GM19438 (cell line): ENCODE measurements at regions not wholly inside any gene's neighbourhood (a gene's known extent, or its start where the extent isn't known, plus 50 kb on each side); places are given as distances from the start of the nearest gene placed in this dataset.
"Not testable (repeated sequence)": the region's sequence is repeated elsewhere in the genome, so short reads cannot be mapped to it uniquely, and the experiment has no call there.

Experiments used
- ATAC-seq: cut with Tn5 transposase; IDR thresholded peaks from one replicate; pipeline ENCODE4 v1.9.1; 2021; ENCODE audit warnings: low read depth; ENCODE audit not compliant: unreplicated experiment

DNA sequence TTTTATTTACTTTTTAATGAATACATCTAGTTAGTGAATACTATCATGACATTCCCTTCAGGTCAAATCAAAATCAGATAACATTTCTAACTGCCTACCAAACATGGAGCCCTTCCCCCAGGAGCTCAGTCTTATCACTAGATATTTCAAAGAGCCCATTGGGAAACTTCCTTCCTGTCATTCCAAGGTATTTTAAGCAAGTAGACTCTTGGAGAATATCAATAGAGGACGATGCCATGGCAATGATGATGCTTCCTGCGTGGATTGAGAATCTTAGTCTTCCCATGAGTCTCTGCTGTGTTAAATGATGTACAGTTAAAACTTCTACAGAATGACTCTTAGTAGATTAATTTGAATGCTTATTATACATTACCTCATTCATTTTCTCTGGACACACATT lies 384.9 kb downstream of the CENPW start:
- no peak for ATAC-seq

DNA sequence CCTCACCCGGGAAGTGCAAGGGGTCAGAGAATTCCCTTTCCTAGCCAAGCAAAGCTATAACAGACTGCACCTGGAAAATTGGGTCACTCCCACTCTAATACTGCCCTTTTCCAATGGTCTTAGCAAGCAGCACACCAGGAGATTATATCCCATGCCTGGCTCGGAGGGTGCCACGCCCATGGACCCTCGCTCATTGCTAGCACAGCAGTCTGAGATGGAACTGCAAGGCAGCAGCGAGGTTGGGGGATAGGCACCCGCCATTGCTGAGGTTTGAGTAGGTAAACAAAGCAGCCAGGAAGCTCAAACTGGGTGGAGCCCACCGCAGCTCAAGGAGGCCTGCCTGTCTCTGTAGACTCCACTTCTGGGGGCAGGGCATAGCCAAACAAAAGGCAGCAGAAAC lies 386.5 kb downstream of the CENPW start:
- not testable (repeated sequence) for ATAC-seq

DNA sequence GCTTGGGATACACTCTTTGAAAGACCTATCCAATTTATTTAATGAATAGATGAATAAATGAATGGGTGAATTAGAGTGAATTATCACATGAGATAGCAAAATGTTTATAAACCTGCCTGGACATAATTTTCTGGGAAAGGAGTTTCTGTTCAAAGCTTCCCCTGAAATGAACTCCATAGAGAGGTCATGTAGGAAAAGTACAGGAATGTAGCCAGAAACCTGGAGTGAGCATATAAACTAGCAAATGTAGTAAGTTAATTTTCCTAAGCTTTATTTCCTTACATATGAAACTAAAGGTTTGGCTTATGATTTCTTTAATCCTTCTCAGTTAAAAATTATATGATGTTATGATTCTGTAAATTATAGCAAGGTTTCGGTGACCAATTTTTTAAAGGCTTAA lies 380.3 kb upstream of the RSPO3 start:
- ATAC-seq: no peak

DNA sequence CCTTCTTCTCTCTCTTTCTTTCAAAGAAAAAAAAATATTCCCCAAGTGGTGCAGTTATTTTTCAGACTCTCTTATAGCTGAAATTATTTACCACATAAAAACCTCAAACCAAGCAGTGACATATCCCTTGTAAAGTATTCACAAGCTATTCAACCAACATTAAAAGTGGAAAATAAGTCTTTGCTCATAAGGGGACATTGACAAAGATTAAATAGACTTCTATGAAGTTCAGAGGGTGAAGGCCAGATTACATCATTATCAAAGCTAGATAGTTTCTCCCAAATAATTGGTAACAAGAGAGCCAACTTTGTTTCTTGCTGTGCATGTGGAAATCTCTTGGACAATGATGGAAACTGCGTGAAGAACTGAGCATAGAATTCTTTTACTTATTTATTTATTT lies 379.8 kb upstream of the RSPO3 start:
- ATAC-seq: no peak

DNA sequence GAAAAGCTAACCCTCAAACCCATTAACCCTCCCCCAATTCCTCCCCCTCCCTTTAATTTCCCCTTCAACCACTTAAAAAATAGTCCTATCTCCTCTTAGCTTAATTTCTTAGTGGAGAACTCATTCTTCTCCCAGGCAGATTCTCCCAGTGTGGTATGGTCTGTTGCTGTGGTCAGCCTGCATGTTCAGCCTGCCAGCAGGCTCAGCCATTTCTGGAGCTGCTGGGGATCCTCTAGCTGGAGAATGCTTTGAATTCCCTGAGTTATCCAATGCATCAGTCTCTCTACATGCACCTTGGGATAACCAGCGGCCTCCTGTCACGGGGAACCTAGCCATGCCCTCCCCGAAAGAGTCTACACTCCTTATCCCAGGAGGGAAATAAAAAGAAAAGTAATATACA lies 375.4 kb upstream of the RSPO3 start:
- no peak for ATAC-seq

DNA sequence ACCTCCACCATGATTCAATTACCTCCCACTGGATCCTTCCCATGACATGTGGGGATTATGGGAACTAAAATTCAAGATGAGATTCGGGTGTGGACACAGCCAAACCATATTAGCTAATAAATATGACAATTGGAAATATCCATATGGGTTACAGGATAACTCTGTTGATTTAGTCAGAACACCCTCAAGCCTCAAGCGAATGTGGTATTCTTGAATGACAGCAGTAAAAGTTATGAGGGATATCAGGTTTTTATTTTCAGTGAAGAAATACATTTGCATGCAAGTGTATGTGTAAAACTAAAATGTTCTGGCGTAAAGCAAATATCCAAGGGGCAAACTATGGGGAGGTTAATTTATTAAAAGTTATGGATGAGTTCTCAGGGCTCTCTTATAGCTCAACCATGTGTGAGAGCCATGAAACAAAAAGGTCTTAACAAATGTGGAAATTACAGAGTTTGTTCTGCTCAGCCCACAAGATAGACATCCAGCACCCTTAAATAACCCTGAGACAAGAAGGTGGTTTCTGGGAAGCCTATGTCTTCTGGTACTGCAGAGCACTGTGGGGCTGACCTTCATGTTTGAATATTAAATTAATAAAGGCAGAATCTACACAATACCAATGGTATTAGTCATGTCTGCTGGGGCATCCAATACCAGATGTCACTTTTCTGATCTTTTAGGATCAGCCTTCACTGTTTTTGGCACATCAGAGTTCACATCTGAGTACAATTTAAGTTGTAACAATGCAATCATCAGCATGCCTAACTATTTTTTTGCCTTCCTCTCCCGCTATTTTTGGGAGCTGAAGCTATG lies 370.5 kb upstream of the RSPO3 start:
- no peak for ATAC-seq

DNA sequence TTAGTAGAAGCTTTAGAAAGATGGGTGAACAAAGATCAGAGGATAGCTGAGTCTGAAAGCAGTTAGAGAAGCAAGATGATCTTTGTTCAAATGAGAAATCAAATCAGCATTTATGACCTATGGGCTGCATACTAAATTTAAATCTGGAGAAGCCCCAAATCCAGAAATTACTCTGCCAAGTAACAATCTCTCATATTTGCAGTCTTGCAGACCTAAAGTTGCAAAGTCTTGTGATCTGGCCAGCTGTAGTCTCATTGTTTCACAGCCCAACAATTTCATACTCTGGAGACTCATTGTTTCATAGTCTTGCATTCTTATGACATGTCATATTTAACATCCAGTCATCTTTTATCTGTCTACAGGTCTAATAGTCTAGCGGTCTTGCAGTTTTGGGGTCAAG lies 364.9 kb upstream of the RSPO3 start:
- ATAC-seq: no peak

DNA sequence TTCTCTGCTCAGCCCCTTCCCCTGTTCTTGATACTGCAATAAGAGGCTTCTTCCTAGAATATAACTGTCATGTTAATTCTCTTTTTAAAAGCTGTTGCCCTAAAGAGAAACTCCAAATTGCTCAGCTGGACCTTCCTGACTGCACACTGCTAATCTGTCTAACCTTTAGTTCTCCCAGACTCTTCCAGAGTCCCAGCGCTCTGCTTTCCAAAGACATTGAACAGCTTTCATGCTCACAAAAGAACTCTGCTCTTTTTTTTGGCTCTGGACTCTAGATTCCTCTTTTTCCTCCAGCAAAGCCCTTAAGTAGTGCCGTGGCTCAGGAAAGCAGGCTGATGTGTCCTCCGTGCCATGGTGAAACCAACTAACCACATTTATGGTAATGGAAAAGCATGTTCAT lies 356.6 kb upstream of the RSPO3 start:
- ATAC-seq: no peak

DNA sequence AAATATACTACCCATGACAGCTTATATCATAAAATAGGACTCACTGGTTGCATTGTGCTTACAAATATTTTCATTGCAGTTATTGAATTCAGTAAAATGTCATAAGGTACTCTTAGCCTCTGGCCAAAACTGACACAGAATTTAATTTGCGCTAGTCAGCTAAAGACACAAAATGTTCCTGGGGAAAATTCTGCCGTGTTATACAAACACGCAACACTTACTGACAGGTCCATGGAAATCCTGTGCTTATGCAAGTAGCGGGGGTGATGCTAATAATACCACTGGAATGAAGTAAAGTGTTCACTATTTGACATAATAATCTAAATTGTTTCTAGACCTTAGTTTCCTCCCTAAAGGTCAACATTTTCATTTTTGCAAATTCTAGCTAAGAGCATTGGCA lies 354.4 kb upstream of the RSPO3 start:
- ATAC-seq: no peak

DNA sequence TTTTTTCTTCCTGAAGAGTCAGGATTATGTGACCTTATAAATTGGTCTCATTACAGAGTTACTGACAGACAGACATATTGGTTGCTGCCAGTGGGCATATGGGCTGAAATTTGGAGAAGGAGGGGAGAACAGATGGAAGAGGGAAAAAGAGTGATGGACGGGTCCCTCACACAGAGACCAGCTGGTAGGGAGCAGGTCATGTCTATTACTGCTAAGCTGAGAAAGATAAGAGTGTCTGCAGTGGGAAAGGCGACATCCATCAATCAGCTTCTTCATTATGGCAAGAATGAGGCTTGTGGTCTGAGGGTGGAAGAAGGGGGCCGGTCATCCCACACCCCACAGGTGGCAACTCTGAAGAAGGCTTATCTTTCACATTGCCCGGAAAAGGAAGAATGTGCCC lies 353.8 kb upstream of the RSPO3 start:
- ATAC-seq: no peak

DNA sequence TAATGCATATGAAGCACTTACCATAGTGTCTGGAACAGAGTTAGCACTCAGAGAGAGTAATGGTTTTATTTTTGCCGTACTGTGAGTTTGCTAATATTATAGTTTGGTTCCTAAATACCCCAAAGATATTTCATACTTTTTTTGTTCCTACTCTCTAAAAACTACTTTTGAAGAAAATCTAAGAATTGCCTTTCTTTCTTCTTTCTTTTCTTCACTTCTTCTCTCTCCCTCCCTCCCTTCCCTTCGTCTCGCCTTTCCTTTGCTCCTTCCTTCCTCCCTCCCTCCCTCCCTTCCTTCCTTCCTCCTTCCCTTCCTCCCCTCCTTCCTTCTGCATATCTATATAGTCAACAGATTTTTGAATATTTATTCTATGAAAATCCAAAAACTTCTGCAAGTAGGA lies 351.7 kb upstream of the RSPO3 start:
- no peak for ATAC-seq

DNA sequence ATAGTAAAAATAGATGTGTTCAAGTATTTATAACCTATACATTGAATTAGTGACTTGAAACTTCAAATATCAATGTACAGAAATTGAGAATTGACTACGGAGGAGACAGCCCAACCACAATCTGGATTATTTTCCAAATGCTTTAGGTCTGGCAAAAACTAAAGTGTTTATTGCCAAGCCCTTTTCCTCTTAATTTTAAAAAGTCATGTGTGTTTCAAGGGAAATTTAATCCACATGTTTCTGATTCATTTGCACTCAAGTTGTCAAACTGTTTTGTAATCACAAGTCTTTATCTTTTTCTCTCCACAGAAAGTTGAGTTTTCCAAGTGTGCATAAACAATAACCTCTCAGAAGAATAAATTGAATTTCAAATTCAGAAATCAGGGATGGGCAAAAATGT lies 350.8 kb upstream of the RSPO3 start:
- ATAC-seq: no peak

DNA sequence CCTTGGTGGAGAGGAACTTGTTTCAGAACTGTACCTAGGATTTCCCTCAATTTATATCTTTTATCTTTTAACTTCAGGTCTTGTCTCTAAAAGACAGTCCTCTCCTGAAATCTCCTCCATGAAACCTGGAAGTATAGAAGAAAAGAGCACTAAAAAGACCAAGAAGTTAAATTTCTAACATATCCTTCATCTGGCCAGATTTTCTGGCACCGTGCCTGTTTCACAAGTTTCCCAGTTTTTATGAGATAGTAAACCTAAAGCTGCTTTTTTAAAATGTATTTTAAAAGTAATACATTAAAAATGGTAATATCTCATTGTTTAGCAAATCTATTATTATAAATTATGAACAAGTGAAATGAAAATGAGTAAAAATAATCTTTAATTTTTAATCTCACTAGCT lies 348.3 kb upstream of the RSPO3 start:
- ATAC-seq: no peak

DNA sequence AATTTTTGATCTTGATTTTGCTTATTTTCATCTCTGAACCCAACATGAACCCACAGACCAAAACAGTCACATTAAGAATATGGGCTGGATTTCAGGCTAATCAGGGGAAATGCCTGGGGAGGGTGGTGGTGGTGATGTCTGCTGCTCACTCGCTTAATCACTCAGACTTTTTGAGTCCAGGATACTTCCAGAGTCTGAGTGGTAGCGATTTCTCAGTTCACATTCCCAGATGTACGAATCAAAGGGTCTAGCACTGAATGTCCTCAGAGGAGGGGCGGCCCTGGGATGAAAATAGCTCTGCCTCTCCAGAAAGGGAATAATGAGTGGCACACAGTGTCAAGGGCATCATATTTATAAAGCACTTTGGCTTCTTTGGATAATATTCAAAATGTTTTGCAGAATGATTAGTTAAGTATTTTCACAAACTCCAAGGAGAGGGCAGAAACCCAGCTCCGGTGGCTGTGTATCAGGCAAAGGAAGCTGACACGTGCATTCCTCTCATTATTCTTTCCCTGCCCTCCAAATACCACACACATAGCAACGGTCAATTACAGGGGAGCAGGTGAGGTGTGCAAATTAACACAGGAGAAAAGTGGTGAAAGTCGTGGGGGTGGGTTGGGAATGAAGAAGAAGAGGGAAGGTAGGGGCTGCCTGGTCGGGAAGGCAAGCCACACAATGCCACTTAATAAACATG lies 345.2 kb upstream of the RSPO3 start:
- ATAC-seq: no peak

DNA sequence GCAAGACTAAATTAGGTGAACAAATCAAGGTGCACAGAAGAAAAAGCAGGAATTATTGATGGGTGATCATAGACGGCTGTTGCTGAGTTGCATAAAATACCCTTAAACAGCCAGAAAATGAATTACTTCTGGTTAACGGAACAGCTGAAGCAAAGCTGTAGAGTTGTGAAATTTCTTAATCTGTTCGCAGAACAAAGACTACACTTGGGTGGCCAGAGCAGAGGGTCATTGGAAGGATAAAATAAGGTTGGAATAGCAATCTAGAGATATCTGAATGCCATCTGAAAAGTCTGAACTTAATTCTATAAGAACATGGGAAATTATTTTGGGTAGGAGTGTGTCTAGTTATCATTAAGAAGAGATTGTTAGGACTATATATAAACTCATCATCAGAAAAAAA lies 339.1 kb upstream of the RSPO3 start:
- no peak for ATAC-seq

DNA sequence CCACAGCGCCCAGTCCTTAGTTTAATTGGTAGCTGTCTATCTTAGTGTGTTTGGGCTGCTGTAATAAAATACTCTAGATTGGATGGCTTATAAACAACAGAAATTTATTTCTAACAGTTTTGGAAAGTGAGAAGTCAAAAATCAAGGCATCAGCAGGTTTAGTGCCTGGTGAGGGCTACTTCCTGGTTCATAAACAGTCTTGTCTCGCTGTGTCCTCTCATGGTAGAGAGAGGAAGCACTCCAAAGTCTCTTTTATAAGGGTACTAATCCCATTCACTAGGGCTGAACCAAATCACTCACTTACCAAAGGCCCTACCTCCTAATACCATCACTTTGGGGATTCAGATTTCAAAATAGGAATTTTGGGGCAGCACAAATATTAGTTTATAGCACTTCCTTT lies 336.9 kb upstream of the RSPO3 start:
- no peak for ATAC-seq

DNA sequence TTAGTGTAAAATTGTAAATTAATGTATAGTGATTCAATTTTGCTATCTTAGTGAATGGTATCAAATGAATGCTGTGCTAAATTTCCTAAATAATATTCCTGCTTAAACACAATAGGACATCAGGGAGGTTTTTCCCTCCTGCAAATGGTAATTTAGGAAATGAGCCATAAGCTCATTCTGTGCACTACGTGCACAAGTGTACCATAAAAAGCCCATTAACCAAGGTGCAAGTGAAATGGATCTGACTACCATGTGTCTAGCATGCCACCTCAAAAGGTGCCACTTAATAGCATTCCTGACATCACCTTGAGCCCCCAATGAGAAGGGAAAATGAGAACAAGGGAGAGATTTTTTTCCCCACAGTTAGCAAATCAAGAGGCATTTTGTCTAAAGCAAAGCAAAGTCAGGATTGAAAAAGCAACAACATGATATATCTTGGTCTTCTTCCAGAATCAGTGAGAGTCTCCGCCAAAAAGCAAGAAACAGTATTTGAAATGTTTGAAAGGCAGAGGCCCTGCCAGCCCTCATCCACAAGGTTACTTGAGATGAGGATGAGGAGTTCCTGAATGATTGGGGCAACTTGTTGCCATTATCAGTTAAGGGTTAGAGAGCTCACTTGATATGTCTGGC lies 334.2 kb upstream of the RSPO3 start:
- no peak for ATAC-seq

DNA sequence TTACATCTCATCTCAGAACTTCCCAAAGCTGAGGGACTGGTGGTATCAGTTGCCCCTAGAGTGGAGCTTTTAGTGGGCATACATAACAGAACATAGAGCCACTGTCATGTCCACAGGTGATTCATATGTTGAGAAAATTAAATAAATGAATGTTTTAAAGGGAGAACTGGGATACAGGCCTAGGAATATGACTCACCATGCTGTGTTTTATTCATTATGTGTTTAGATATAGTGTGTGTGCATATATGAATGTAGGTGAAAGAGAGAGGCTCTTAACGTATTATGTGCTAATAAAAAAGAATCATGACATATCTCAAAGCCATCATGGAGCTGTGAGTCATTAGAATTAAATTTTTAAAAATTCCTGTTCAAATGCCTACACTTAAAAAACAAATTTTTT lies 332.2 kb upstream of the RSPO3 start:
- ATAC-seq: no peak

DNA sequence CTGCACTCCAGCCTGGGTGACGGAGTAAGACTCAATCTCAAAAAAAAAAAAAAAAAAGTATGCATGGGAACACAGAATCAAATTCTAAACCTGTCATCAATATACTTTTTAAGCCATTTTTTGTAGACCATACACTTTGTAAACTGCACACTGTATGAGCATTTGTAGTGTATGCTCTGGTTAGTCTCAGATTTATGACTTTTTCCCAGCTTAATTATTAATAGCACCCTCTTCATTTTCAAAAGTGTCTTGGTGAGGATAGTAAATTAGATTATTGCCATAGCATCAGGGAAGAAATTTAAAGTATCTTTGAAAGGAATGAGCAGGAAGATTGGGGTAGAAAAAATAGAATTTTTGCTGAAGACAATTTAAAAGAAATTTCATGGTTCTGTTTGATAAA lies 330.8 kb upstream of the RSPO3 start:
- no peak for ATAC-seq

DNA sequence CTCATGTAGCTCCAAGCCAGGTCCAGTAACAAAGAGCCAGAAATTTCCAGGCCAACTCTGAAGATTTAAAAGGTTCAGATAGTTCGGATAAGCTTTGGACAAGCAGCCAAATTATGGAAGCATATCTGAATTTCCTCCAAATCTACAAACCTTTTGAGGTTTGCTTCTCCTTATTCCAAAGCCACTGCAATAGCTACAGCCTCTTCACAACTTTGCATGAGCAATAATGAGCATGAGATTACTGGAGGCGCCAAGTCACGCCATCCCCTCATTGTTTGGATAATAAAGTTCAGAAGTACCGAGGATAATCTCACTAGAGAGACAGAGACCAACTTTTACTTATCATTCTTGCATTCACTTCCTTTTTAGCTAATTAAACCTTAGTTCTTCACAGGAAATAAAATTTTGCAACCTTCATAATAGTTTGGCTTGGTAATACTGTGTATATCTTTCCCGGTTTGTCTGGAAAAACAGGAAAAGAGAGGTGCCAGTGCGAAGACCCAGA lies 329.6 kb upstream of the RSPO3 start:
- no peak for ATAC-seq

DNA sequence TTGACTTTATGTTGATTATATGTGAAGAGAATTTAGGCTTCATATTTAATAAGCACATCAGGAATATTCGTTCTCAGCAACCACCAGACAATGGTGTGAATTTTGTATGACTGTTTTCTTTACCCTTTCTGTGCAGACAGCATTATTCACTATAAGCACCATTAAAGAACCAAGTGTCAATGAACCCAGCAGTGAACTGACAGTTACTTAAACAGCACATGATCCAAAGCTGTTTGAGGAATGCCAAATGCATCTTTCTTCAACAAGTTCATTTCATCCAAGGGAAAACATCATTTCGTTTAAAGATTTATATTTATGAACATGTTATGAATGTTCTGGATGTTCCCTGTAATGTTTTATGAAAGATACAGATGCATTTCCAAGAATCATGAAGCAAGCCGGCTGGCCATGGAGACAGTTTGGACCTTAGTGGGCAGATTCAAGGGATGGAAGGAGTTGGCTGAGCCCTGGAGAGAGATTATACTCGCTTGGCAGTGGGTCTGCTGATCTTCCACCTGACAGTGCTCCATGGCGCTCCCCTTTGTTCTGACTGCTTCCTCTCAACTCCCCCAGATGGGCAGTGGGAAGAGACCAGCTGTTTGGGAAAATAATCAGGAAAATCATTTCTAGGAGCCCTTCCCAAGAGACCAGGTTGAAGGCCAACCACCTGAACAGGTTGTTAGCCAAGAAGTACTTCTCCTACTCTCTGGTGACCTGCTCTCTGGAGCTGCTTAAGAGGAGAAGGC lies 326.0 kb upstream of the RSPO3 start:
- no peak for ATAC-seq
